ENCODE measurements at regions not wholly inside any gene's neighbourhood (a gene's known extent, or its start where the extent isn't known, plus 50 kb on each side); places are given as distances from the start of the nearest gene placed in this dataset.

GRCh38 chr16:76797457-76797856 is 393.5 kb upstream of the MON1B start:
- TF ChIP-seq CTCF (IDR thresholded peaks at IDR 0.05): no peak
- ATAC-seq (no peak), DNase-seq (no peak)
- H3K4me3 ChIP-seq: no peak overlapping the region
- no peaks in the 10 kb centered on the region for H3K4me1 ChIP-seq
- no peak overlapping the region for H3K27ac ChIP-seq
- no peaks in the 10 kb centered on the region for H3K9me3 ChIP-seq
- no peaks in the 10 kb centered on the region for H3K27me3 ChIP-seq (ENCODE audit: insufficient read depth in 3 of 3, low read length in 2 of 3)
- intact Hi-C loops (cut with DNase I): no loop called here
- WGBS, 3 donors: 71 to 78% (median 71%) methylated on average over 4 of the region's 4 CpGs
- no peaks in the 10 kb centered on the region for H3K36me3 ChIP-seq (ENCODE audit: insufficient read depth in 1 of 2, low read depth in 1 of 2)

DNA sequence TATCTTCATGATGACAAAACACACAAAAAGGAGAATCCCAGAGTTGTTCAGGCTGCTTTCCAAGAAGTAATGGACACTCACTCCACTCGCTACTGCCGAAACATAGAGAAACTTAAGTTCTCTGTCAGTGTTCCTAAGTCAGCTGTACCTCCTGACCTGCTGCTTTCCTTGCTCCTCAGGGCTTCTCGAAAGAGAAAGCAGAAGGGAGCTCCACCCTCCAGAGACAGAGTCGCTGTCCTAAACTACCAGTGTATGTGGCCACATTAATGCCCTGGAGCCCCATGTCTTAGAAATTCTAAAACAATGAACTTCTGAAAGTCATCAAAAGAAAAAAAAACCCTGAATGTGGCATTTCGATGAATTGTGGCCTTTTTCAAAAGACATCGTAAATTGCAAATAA is 390.8 kb upstream of the MON1B start:
- H3K36me3 ChIP-seq (ENCODE audit: insufficient read depth in 1 of 2, low read depth in 1 of 2): no peaks in the 10 kb centered on the region
- intact Hi-C loops (cut with DNase I): no loop called here
- ATAC-seq (no peak), DNase-seq (no peak)
- no peak overlapping the region for H3K4me3 ChIP-seq
- TF ChIP-seq CTCF (IDR thresholded peaks at IDR 0.05): no peak
- WGBS, 3 donors: 73 to 79% (median 76%) methylated on average over 6 of the region's 6 CpGs
- no peaks in the 10 kb centered on the region for H3K9me3 ChIP-seq
- H3K27me3 ChIP-seq (ENCODE audit: insufficient read depth in 3 of 3, low read length in 2 of 3): no peaks in the 10 kb centered on the region
- no peak overlapping the region for H3K27ac ChIP-seq
- H3K4me1 ChIP-seq: no peaks in the 10 kb centered on the region

DNA sequence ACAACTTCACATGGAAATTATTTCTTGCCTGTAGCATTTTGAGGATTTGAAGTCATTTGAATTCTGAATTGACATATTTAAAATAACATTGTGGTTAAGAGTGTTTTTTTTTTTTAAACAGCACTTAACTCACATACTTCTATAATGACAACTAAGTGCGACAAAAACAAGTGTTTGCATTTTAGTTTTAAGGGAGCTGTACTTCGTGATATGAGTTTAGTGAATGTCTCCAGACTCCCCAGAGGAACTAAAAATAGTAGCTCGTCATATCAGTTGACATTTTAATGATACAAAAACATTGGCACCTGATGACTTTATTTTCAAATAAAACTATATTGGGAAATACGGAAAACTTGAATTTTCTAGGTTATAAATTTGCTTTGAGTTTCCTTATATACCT is 389.6 kb upstream of the MON1B start:
- H3K27me3 ChIP-seq (ENCODE audit: insufficient read depth in 3 of 3, low read length in 2 of 3): no peaks in the 10 kb centered on the region
- no peak for TF ChIP-seq CTCF (IDR thresholded peaks at IDR 0.05)
- 72 to 75% (median 74%) methylated on average over 4 of the region's 4 CpGs for WGBS, 3 donors

DNA sequence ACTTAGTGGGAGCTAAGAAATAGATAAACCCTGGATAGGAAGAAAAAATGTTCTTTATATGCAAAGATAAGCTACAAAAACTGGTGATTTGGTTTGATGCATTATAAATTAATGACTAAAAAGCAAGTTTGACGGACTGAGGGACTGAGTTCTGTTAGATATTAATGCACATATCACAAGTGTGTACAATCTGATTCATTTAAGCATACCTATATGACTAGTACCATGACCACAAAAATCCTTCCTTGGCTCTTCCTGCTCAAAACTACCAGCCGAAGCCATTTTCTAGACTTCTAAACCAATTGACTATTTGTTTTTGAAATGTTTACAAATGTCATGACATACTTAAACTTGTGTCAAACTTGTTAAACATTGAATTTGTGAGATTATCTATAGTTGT is 374.5 kb upstream of the MON1B start:
- Histone ChIP-seq H3K36me3 (ENCODE audit: insufficient read depth in 1 of 2, low read depth in 1 of 2) (no peaks in the 10 kb centered on the region), H3K27me3 (ENCODE audit: insufficient read depth in 3 of 3, low read length in 2 of 3) (no peaks in the 10 kb centered on the region), H3K4me3 (no peak overlapping the region), H3K4me1 (no peaks in the 10 kb centered on the region), H3K27ac (no peak overlapping the region), H3K9me3 (no peaks in the 10 kb centered on the region)
- no peak for TF ChIP-seq CTCF (IDR thresholded peaks at IDR 0.05)
- DNase-seq (no peak), ATAC-seq (no peak)
- WGBS, 3 donors: 83 to 94% (median 85%) methylated on average over 2 of the region's 2 CpGs
- intact Hi-C loops (cut with DNase I): no loop called here

More for the DNA sequence above, 389.6 kb upstream of the MON1B start:
- intact Hi-C loops (cut with DNase I): no loop called here
- ATAC-seq (no peak), DNase-seq (no peak)
- Histone ChIP-seq H3K9me3 (no peaks in the 10 kb centered on the region), H3K4me3 (no peak overlapping the region), H3K27ac (no peak overlapping the region), H3K36me3 (ENCODE audit: insufficient read depth in 1 of 2, low read depth in 1 of 2) (no peaks in the 10 kb centered on the region), H3K4me1 (no peaks in the 10 kb centered on the region)

DNA sequence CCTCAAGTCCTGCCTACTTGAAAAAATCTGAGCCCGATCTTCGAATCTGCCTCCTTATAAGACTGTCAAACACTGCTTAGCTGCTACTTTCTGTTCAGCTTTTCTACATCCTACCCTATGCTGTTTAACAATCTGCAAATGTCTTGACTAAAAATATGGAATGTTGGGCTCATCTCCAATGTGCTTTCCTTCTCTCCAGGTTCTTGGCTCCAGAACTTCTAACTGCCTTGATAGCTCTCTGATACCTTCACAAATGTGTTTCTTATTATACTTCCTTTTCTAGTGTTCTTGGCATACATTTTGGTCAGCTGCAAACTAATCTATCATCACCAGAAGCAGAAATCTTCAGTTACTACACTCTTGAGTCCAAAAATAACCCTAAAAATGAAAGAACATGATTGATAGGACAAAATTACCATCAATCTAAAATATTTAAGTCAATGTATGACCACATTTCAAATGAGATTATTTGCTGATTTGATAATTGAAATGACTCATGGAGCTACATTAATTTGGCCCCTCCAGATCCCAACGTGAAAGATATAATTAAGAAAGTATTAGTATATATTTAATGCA is 372.3 kb upstream of the MON1B start:
- no peak for DNase-seq
- intact Hi-C loops (cut with DNase I): no loop called here

More for the DNA sequence above, 372.3 kb upstream of the MON1B start:
- 53 to 82% (median 73%) methylated on average over 3 of the region's 3 CpGs for WGBS, 3 donors
- TF ChIP-seq CTCF (IDR thresholded peaks at IDR 0.05): no peak
- H3K4me3 ChIP-seq: no peak overlapping the region
- no peak for ATAC-seq
- no peak overlapping the region for H3K27ac ChIP-seq
- no peaks in the 10 kb centered on the region for H3K36me3 ChIP-seq (ENCODE audit: insufficient read depth in 1 of 2, low read depth in 1 of 2)
- no peaks in the 10 kb centered on the region for H3K9me3 ChIP-seq
- H3K27me3 ChIP-seq (ENCODE audit: insufficient read depth in 3 of 3, low read length in 2 of 3): no peaks in the 10 kb centered on the region
- no peaks in the 10 kb centered on the region for H3K4me1 ChIP-seq
